ENCODE measurements at regions not wholly inside any gene's neighbourhood (a gene's known extent, or its start where the extent isn't known, plus 50 kb on each side); places are given as distances from the start of the nearest gene placed in this dataset.

DNA sequence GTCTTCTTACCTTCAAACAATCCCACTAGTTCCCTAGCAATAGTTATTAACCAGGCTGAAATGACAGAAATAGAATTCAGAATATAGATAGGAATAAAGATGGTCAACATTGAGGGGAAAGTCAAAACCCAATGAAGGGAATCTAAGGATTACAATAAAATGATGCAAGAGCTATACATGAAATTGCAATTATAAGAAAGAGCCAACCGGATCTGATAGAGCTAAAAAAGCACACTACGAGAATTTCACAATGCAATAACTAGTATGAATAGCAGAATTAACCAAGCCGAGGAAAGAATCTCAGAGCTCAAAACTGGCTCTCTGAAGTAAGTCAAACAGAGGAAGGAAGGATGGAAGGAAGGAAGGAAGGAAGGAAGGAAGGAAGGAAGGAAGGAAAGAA is 288.7 kb upstream of the KCND2 start:
- no peak overlapping the region for H3K4me3 ChIP-seq (ENCODE audit: severe bottlenecking)
- no peaks in the 10 kb centered on the region for H3K27me3 ChIP-seq (ENCODE audit: insufficient read depth, poor library complexity, severe bottlenecking)
- no peak for ATAC-seq (ENCODE audit: low read depth)
- TF ChIP-seq, protein P1, sequence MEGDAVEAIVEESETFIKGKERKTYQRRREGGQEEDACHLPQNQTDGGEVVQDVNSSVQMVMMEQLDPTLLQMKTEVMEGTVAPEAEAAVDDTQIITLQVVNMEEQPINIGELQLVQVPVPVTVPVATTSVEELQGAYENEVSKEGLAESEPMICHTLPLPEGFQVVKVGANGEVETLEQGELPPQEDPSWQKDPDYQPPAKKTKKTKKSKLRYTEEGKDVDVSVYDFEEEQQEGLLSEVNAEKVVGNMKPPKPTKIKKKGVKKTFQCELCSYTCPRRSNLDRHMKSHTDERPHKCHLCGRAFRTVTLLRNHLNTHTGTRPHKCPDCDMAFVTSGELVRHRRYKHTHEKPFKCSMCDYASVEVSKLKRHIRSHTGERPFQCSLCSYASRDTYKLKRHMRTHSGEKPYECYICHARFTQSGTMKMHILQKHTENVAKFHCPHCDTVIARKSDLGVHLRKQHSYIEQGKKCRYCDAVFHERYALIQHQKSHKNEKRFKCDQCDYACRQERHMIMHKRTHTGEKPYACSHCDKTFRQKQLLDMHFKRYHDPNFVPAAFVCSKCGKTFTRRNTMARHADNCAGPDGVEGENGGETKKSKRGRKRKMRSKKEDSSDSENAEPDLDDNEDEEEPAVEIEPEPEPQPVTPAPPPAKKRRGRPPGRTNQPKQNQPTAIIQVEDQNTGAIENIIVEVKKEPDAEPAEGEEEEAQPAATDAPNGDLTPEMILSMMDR (IDR thresholded peaks at IDR 0.05; ENCODE audit: poor library complexity, severe bottlenecking): no peak
- no peak overlapping the region for H3K27ac ChIP-seq (ENCODE audit: poor library complexity, severe bottlenecking)
- DNase-seq (ENCODE audit: low spot score): no peak
- H3K9me3 ChIP-seq (ENCODE audit: severe bottlenecking): no peaks in the 10 kb centered on the region
- H3K4me1 ChIP-seq (ENCODE audit: insufficient read depth, poor library complexity, severe bottlenecking): no peaks in the 10 kb centered on the region
- H3K36me3 ChIP-seq (ENCODE audit: low read depth): no peaks in the 10 kb centered on the region

DNA sequence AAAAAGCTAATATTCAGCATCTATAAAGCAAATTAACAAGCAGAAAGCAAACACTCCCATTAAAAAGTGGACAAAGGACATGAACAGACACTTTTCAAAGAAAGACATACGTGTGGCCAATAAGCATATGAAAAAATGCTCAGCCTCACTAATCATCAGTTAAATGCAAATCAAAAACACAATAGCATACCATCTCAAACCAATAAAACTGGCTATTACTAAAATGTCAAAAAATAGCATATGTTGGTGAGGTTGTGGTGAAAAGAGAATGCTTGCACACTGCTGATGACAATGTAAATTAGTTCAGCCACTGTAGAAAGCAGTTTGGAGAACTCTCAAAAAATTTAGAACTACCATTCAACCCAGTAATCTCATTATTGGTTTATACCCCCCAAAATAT is 284.6 kb upstream of the KCND2 start:
- Histone ChIP-seq H3K36me3 (ENCODE audit: low read depth) (no peaks in the 10 kb centered on the region), H3K4me3 (ENCODE audit: severe bottlenecking) (no peak overlapping the region), H3K27ac (ENCODE audit: poor library complexity, severe bottlenecking) (no peak overlapping the region), H3K4me1 (ENCODE audit: insufficient read depth, poor library complexity, severe bottlenecking) (no peaks in the 10 kb centered on the region), H3K9me3 (ENCODE audit: severe bottlenecking) (no peaks in the 10 kb centered on the region), H3K27me3 (ENCODE audit: insufficient read depth, poor library complexity, severe bottlenecking) (no peaks in the 10 kb centered on the region)
- DNase-seq (ENCODE audit: low spot score) (no peak), ATAC-seq (ENCODE audit: low read depth) (no peak)
- TF ChIP-seq, protein P1 (IDR thresholded peaks at IDR 0.05; ENCODE audit: poor library complexity, severe bottlenecking): no peak

GRCh38 chr7:119994928-119995327 is 278.0 kb upstream of the KCND2 start:
- H3K27ac ChIP-seq (ENCODE audit: poor library complexity, severe bottlenecking): no peak overlapping the region
- ATAC-seq (ENCODE audit: low read depth): no peak

DNA sequence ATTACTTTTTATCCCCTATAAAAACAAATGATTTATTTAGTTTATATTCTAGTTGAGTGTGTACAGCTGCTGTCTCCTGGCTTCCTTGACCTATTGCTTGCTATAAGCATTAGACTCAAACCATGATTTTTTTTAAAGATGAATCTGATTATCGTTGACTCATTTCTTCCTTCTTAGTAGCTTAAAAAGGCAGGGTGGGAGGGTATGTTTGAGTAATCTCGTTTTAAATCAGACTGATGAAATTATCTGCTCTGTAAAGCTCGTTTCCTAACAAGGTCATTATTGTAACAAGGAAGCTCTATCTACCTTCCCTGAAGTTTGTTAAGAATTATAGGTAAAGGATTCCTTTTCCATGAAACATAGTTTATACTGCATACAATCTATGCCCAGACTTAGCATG is 276.3 kb upstream of the KCND2 start:
- ATAC-seq (ENCODE audit: low read depth) (peak; percentile 35; the same call in 1 of the 3 replicates), DNase-seq (ENCODE audit: low spot score) (no peak)
- TF ChIP-seq, protein P1 (IDR thresholded peaks at IDR 0.05; ENCODE audit: poor library complexity, severe bottlenecking): no peak
- no peaks in the 10 kb centered on the region for H3K9me3 ChIP-seq (ENCODE audit: severe bottlenecking)
- no peaks in the 10 kb centered on the region for H3K27me3 ChIP-seq (ENCODE audit: insufficient read depth, poor library complexity, severe bottlenecking)
- no peak overlapping the region for H3K27ac ChIP-seq (ENCODE audit: poor library complexity, severe bottlenecking)
- no peaks in the 10 kb centered on the region for H3K36me3 ChIP-seq (ENCODE audit: low read depth)
- H3K4me1 ChIP-seq (ENCODE audit: insufficient read depth, poor library complexity, severe bottlenecking): no peaks in the 10 kb centered on the region
- H3K4me3 ChIP-seq (ENCODE audit: severe bottlenecking): no peak overlapping the region

More at GRCh38 chr7:119994928-119995327, 278.0 kb upstream of the KCND2 start:
- no peak for DNase-seq (ENCODE audit: low spot score)
- Histone ChIP-seq H3K36me3 (ENCODE audit: low read depth) (no peaks in the 10 kb centered on the region), H3K4me1 (ENCODE audit: insufficient read depth, poor library complexity, severe bottlenecking) (no peaks in the 10 kb centered on the region), H3K27me3 (ENCODE audit: insufficient read depth, poor library complexity, severe bottlenecking) (no peaks in the 10 kb centered on the region), H3K9me3 (ENCODE audit: severe bottlenecking) (no peaks in the 10 kb centered on the region), H3K4me3 (ENCODE audit: severe bottlenecking) (no peak overlapping the region)
- TF ChIP-seq, protein P1 (IDR thresholded peaks at IDR 0.05; ENCODE audit: poor library complexity, severe bottlenecking): no peak

DNA sequence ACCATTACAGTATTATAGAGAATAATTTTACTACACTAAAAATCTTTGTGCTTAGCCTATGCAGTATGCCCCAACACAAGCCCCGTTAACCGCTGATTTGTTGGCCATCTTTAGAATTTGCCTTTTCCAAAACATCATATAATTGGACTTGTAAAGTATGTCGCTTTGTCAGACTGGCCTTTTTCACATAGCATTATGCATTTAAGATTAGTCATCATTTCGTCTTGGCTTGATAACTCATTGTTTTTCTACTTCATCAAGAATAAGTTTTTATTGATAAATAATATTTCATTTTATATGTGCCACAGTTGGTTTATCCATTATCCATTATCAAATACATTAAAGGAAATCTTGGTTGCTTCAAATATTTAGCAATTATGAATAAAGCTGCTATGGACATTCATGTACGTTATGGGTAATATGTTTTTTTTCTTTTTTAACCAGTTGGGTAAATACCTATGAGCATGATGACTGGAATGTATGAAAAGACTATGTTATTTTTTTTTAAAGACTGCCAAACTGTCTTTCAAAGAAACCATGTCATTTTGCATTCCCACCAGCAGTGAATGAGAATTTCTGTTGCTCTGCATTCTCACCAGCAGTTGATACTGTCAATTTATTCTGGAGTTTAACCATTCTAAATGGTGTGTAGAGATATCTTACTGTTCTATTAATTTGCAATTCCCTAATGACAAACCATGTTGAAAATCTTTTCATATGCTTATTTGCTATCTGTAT is 273.1 kb upstream of the KCND2 start:
- no peaks in the 10 kb centered on the region for H3K9me3 ChIP-seq (ENCODE audit: severe bottlenecking)
- TF ChIP-seq, protein P1 (IDR thresholded peaks at IDR 0.05; ENCODE audit: poor library complexity, severe bottlenecking): no peak
- 0 out of 3 replicates have a peak, but pooled peaks have one; percentile 40 for ATAC-seq (ENCODE audit: low read depth)
- no peak overlapping the region for H3K4me3 ChIP-seq (ENCODE audit: severe bottlenecking)
- H3K27me3 ChIP-seq (ENCODE audit: insufficient read depth, poor library complexity, severe bottlenecking): no peaks in the 10 kb centered on the region
- H3K4me1 ChIP-seq (ENCODE audit: insufficient read depth, poor library complexity, severe bottlenecking): no peaks in the 10 kb centered on the region
- no peak for DNase-seq (ENCODE audit: low spot score)
- no peaks in the 10 kb centered on the region for H3K36me3 ChIP-seq (ENCODE audit: low read depth)
- no peak overlapping the region for H3K27ac ChIP-seq (ENCODE audit: poor library complexity, severe bottlenecking)

Data from RWPE2 (cell line).